NCI-H526 treated with DMSO at 0.1 percent for 48 hours (cell line): ENCODE measurements at regions not wholly inside any gene's neighbourhood (a gene's known extent, or its start where the extent isn't known, plus 50 kb on each side); places are given as distances from the start of the nearest gene placed in this dataset.

Source experiments
- DNase-seq: peaks from one replicate; lab custom pipeline; 2025; lab: John Stamatoyannopoulos, UW

GRCh38 chr13:105527127-105527526 is 1008.3 kb downstream of the EFNB2 start:
- DNase-seq = no peak

DNA sequence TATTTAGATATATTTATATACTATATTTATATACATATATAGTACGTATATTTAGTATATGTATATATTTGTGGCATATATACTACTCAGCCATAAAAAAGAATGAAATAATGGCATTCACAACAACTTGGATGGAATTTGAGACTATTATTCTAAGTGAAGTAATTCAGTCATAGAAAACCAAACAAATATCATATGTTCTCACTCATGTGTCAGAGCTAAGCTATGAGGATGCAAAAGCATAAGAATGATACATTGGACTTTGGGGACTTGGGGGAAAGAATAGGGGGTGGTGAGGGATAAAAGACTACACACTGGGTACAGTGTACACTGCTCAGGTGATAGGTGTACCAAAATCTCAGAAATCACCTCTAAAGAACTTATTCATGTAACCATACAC is 1015.7 kb downstream of the EFNB2 start:
- no peak for DNase-seq

DNA sequence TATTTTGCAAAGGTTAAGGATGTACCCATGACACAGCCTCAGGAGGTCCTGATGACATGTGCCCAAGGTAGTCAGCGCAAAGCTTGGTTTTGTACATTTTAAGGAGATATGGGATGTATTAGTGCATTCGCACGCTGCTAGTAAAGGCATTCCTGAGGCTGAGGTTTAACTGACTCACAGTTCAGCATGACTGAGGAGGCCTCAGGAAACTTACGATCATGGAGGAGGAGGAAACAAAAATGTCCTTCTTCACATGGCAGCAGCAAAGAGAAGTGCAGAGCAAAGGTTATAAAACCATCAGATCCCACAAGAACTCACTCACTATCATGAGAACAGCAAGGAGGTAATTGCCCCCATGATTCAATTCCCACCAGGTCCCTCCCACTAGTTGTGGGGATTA is 1017.4 kb downstream of the EFNB2 start:
- no peak for DNase-seq

DNA sequence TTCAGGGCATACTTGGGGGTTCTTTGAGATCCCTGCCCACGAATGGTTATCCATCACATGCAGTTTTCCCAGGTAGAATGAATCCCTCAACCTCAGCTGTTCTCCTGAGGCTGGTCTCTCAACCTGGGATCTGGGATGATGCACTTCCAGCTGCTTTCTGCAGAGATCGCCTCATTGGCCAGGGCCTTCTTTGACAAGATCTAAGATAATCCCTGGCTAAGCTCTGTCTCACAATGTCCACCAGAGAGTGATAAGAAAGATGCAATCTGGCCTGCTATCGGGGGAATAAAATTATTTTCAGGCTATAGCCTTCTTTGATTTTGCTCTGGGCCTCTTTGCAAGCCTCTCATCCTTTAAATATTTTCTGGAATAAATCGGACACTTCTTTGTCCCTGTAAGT is 1021.1 kb downstream of the EFNB2 start:
- DNase-seq = no peak

DNA sequence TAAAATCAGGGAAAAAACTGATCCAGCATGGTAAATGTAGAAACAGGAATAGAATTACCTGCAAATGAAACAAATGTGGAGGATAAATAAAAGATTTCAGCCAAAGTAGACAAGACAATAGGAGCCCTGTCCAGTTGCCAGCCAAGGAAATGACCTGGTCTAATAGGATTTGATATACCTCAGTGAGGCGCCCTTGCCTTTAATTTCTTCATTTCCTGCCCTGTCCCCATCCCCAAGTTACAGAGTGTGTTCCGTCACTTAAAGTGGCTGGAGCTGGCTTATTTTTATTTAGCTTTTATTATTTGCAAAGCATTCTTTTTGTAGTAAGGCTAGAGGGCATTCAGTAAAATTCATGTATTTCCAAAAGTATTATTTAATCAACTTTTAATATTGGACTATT is 1022.0 kb downstream of the EFNB2 start:
- DNase-seq = no peak

- DNase-seq = no peak
These were observed 1025.3 kb downstream of the EFNB2 start for GRCh38 chr13:105509981-105510762.

DNA sequence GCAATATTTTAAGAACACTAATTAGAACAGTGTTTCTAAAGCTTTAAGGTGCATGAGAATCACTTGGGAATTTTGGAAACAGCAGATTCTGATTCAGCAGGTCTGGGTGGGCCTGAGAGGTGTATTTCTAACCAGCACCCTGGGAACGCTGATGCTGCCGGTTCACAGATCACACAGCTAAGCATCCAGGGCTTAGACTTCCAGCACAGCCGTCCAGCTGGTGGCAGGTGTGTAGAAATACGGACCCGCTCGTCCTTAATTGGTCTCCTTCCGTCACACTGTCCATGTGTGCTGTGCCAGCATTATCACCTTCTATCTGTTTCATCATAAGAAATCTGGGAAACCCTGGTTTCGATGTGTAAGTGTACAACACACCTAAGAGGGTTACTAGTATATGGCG is 1029.0 kb downstream of the EFNB2 start:
- DNase-seq = no peak

- no peak for DNase-seq
These were observed 1033.3 kb downstream of the EFNB2 start for GRCh38 chr13:105502193-105502592.

- DNase-seq = peak; percentile 74
These were observed 1037.9 kb downstream of the EFNB2 start for GRCh38 chr13:105497597-105497996.

GRCh38 chr13:105492216-105492615 is 1043.2 kb downstream of the EFNB2 start:
- no peak for DNase-seq

DNA sequence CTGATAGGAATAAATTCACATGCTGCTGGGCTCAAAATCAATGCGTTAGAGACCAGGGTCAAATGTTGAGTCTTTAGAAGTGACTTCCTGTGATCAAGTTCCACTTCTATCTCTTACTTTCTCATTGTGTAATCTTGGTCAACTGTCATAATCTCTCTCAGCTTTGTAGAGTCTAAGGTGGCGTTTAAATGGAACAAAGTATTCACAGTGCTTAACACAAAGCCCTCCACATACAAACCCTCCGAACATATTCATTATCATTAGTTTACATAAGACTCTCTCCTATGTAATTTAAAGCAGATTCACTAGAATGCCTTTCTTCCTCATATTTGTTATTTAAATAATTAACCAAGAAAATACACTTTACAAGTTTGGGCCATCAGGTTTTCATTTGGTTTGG is 1044.1 kb downstream of the EFNB2 start:
- DNase-seq = no peak

- no peak for DNase-seq
These were observed 1050.4 kb downstream of the EFNB2 start for GRCh38 chr13:105485081-105485480.

DNA sequence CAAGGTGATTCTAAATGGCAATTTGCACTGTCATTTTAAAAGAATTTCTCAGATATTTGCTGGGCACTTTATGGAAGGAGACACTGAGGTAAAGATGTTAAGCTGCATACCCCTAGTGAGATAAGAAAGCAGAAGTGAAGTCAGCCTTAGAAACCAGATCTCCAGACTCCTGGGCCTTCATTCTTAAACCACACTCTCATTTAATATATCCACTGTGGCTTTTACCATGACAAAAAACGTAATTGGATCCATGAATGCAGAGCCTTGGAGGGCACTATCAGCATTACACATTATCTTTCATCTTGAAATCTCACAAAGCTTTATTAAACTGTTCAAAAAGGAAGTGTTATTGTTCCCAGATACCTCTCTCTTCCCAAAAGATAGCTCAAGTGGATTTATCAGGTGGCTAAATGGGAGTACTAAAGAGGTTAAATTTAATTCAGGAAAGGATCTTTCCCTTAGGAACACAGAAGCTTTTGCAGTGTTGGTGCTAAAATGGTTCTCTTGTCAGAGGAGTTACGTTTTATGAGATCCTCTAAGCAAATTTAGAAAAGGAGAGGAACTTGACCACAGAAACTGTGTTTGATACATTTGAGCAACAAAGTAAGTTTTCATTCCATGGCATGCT is 1060.4 kb downstream of the EFNB2 start:
- DNase-seq = no peak

GRCh38 chr13:105471673-105472072 is 1063.8 kb downstream of the EFNB2 start:
- DNase-seq = no peak

- DNase-seq = no peak
These were observed 1069.1 kb downstream of the EFNB2 start for GRCh38 chr13:105466376-105466775.

DNA sequence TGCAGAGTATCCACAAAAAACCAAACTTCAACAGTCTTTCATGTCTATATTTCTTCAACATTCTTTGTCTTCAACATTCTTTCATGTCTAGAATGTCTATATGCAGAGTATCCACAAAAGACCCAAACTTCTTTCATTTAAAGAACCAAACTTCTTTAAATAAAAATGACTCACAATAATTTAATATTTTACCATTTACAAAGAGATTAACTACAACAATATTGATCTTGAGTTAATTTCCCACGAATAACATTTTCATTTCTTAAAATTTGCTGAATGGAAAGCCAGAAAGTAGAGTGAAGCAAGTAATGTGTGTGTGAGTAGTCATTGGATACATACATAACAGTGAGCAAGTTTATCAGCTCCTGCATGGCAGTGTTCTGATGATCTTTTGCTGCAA is 1069.7 kb downstream of the EFNB2 start, which contains the start of gene DAOA:
TSS of gene DAOA (plus strand) at position 301 of the 400 bp plus-strand sequence.
- no peak for DNase-seq

DNA sequence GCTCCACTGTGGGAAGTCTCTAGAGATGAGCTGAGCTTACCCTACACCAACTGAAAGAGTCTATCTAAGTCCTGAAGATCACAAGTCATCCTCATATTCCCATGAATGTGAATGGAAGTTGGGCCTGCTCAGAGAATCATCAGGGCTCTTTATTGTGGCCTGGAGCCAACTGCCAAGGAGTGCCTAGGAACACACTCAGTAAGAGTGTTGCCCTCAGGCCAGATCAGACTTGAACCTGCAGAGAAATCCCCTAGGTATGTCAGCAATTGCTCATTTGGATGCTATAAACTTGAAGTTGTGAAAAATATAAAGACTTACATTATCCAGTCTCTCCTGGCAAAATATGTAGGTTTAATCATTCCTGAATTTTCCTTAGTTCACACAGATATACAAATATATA is 1070.2 kb downstream of the EFNB2 start:
- no peak for DNase-seq

- no peak for DNase-seq
These were observed 1071.2 kb downstream of the EFNB2 start for GRCh38 chr13:105464249-105464648.

DNA sequence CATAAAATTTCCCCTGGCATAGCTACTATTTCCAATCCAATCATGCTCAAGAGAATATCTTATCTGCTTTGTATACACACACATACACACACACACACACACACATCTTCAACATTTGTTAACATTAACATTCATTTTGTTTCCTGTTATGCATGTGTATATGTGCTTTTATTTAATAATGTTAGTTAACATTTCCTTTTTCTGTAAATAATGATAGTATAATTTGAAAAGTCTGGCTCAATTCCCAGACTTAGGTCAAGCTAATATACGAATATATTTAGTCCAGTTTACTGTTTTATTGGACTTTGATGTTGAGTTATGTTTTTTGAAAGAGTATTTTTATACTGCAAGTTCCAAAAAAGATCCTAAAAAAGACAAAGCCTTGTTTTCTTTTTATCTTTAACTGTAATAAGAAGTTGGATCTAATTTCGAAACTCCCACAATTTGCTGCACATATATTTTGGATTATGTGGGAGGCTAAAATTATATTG is 1072.4 kb downstream of the EFNB2 start:
- DNase-seq = no peak

- DNase-seq = no peak
These were observed 1073.4 kb downstream of the EFNB2 start for GRCh38 chr13:105462098-105462497.

DNA sequence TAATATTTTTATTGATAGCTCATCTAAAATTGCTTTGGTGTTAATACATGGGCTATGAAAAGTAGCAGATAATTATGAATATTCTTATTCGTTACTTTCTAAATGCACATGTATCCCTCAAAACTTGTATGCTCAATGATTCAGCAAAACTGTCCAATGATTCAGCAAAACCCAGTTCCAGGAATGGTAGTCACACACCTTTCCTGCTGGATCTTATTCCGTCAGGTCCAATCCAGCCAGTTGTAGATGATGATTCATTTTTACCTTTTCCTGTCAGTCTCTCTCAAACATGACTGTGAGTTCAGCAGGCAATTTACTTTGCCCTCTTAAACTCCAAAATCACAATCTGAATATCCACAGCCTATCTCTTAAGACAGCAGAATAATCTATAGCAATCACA is 1082.6 kb downstream of the EFNB2 start:
- DNase-seq = no peak

DNA sequence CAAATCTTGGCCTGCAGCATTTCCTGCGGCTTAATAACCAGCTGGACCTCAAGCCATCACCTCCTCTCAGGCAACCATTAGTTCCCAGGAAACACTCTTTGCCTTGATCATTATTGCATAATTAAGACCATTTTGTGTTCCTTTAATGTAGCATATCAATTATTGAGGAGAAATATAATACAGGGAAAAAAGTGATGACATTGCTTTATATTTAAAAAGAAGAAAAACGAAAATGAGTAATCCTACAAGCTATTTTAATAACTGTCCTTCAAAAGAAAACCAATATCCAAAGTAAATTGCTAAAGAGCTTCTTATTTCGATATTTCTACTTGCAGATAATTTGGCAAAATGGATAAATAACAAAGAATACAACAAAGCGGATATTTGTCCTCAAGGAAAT is 1084.7 kb downstream of the EFNB2 start:
- no peak for DNase-seq

DNA sequence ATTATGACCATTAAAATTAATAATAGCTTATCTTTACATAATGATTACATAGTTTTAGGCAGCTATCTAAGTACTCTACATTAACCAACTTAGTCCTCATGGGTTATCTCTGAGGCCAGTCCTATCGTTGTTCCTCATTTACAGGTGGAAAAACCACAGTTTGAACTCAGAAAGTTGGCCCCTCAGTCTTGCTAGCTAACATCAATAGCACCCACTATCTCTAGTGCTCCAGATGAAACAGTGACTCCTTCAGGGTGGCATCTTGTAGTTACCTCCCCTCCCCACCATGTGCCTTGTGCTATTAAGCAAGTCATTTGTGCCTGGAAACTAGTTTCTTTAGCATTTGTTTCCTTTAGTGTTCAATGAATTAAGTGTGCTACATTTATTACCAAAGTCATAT is 1086.7 kb downstream of the EFNB2 start:
- DNase-seq = no peak

DNA sequence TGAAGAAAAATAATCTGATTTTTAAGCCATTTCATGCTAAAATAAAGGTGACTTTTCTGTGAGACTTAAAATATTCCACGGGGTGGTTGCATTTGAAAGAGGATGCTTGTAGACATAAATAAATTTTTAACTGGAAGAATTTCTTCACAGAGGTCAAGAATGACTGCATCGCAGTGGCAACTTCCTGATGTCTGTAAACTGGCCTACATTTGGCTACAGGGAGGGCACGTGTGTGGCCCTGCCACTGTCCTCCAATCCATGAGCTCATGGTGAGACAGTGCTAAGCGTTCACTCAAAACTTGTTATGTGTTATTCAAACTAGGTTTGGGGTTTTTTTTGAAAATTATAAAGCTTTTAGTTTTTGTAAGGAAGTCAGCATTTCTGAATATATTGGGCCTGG is 1089.3 kb downstream of the EFNB2 start:
- DNase-seq = no peak
